Mesendoderm (in vitro differentiated cells): ENCODE measurements at regions not wholly inside any gene's neighbourhood (a gene's known extent, or its start where the extent isn't known, plus 50 kb on each side); places are given as distances from the start of the nearest gene placed in this dataset.

Experiments
- DNase-seq: peaks from one replicate; pipeline ENCODE4 v3.0.0; 2013
- H2AK5ac ChIP-seq: 2 replicates; pipeline ENCODE4 v1.6.1; 2013; ENCODE audit warnings: low read length, inconsistent platforms
- H2BK120ac ChIP-seq: 2 replicates; pipeline ENCODE4 v1.6.1; 2013; ENCODE audit warnings: low read depth, mild to moderate bottlenecking, low read length, moderate library complexity, mixed read lengths
- H2BK15ac ChIP-seq: replicated peaks from 2 replicates; pipeline ENCODE4 v1.6.1; 2013; ENCODE audit warnings: low read depth, mild to moderate bottlenecking, moderate library complexity
- H2BK5ac ChIP-seq: 2 replicates; pipeline ENCODE4 v1.6.1; 2013; ENCODE audit warnings: low read length, inconsistent platforms
- H3K18ac ChIP-seq: 2 replicates; pipeline ENCODE4 v1.6.1; 2013; ENCODE audit warnings: mild to moderate bottlenecking, low read length, mixed read lengths
- H3K23ac ChIP-seq: one replicate; pipeline ENCODE4 v1.6.1; 2013; ENCODE audit warnings: low read length
- H3K27ac ChIP-seq: 2 replicates; pipeline ENCODE4 v1.5.1; 2013; ENCODE audit warnings: low read depth, mild to moderate bottlenecking, inconsistent platforms, low read length, moderate library complexity
- H3K27me3 ChIP-seq: 2 replicates; pipeline ENCODE4 v1.6.1; 2013; ENCODE audit warnings: low read length, control low read depth, mild to moderate bottlenecking, inconsistent platforms; ENCODE audit not compliant: insufficient read depth, poor library complexity
- H3K36me3 ChIP-seq: 2 replicates; pipeline ENCODE4 v1.6.1; 2013; ENCODE audit warnings: low read length, inconsistent platforms; ENCODE audit not compliant: control insufficient read depth, insufficient read depth
- H3K4ac ChIP-seq: one replicate; pipeline ENCODE4 v1.6.1; 2013; ENCODE audit warnings: low read depth, mild to moderate bottlenecking, low read length, moderate library complexity
- H3K4me1 ChIP-seq: 2 replicates; pipeline ENCODE4 v1.6.1; 2013; ENCODE audit warnings: low read depth, low read length, inconsistent platforms; ENCODE audit not compliant: control insufficient read depth
- H3K4me2 ChIP-seq: 2 replicates; pipeline ENCODE4 v1.6.1; 2013; ENCODE audit warnings: low read length
- H3K4me3 ChIP-seq: 2 replicates; pipeline ENCODE4 v1.5.1; 2013; ENCODE audit warnings: mild to moderate bottlenecking, low read length
- H3K56ac ChIP-seq: one replicate; pipeline ENCODE4 v1.6.1; 2013; ENCODE audit warnings: low read length
- H3K79me1 ChIP-seq: 2 replicates; pipeline ENCODE4 v1.6.1; 2013; ENCODE audit warnings: low read length, inconsistent platforms
- H3K79me2 ChIP-seq: 2 replicates; pipeline ENCODE4 v1.6.1; 2013; ENCODE audit warnings: mild to moderate bottlenecking, low read length; ENCODE audit not compliant: control insufficient read depth, insufficient read depth
- H3K9ac ChIP-seq: 2 replicates; pipeline ENCODE4 v1.6.1; 2013; ENCODE audit warnings: low read length, inconsistent platforms
- H4K5ac ChIP-seq: one replicate; pipeline ENCODE4 v1.6.1; 2013; ENCODE audit warnings: low read length
- H4K8ac ChIP-seq: one replicate; pipeline ENCODE4 v1.6.1; 2013; ENCODE audit warnings: low read depth, mild to moderate bottlenecking, control low read depth, low read length, moderate library complexity
- WGBS: extraction: QIAGEN DNeasy Blood & Tissue Kit; methylation state at CpG from one replicate; pipeline ENCODE4 v1.1.7; 2013; ENCODE audit warnings: low lambda C conversion rate, missing lambda C conversion rate; ENCODE audit not compliant: insufficient coverage; ENCODE audit errors: extremely low coverage; 5-methylcytosine and 5-hydroxymethylcytosine counted together

- no peak overlapping the region for H2BK15ac ChIP-seq
- DNase-seq = no peak
- H2BK120ac ChIP-seq = no peak overlapping the region
- H3K9ac ChIP-seq = no peak overlapping the region
- WGBS = no CpG with 5 or more reads among the region's 1 CpG
- no peak overlapping the region for H2BK5ac ChIP-seq
- no peak overlapping the region for H3K4me2 ChIP-seq
- H3K79me2 ChIP-seq = no peaks in the 10 kb centered on the region
- H3K4me1 ChIP-seq = no peaks in the 10 kb centered on the region
- no peak overlapping the region for H4K8ac ChIP-seq
- H3K56ac ChIP-seq = no peak overlapping the region
- H3K36me3 ChIP-seq = no peaks in the 10 kb centered on the region
- H3K27me3 ChIP-seq = no peaks in the 10 kb centered on the region
- no peak overlapping the region for H3K27ac ChIP-seq
- no peak overlapping the region for H3K4ac ChIP-seq
- no peaks in the 10 kb centered on the region for H3K79me1 ChIP-seq
- H3K18ac ChIP-seq = no peak overlapping the region
- H3K4me3 ChIP-seq = no peak overlapping the region
- H3K23ac ChIP-seq = no peak overlapping the region
- H2AK5ac ChIP-seq = no peak overlapping the region
- H4K5ac ChIP-seq = no peak overlapping the region
Measured at GRCh38 chr7:39891894-39892293, 58.2 kb upstream of the CDK13 start.

DNA sequence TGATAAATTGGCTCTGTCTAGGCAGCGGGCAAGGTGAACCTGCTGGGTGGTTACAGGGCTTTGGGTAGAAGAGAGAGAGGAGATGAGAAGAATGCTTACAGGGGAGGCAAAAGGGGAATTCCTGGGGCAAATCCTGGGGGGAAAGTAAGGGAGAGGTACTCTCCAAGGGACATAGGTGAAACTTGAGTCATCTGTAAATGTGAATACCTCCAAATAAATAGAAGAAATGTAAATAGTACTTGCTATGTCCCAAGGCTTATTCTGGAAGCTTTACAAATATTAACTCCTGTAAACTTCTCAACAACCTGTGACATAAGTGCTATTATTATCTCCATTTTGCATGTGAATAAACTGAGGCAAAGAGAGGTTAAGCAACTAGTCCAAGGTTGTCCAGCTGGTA, 57.7 kb upstream of the CDK13 start:
- H3K36me3 ChIP-seq = no peaks in the 10 kb centered on the region
- H4K8ac ChIP-seq = no peak overlapping the region
- H3K27me3 ChIP-seq = no peaks in the 10 kb centered on the region
- no peaks in the 10 kb centered on the region for H3K79me1 ChIP-seq
- H3K4me2 ChIP-seq = no peak overlapping the region
- DNase-seq = no peak
- no peak overlapping the region for H3K4me3 ChIP-seq
- no peak overlapping the region for H2BK5ac ChIP-seq
- H3K23ac ChIP-seq = no peak overlapping the region
- WGBS = no CpG with 5 or more reads among the region's 1 CpG
- no peaks in the 10 kb centered on the region for H3K4me1 ChIP-seq
- no peak overlapping the region for H2BK120ac ChIP-seq
- no peak overlapping the region for H2BK15ac ChIP-seq
- no peak overlapping the region for H4K5ac ChIP-seq
- H3K18ac ChIP-seq = no peak overlapping the region
- H2AK5ac ChIP-seq = no peak overlapping the region
- H3K9ac ChIP-seq = no peak overlapping the region
- H3K79me2 ChIP-seq = no peaks in the 10 kb centered on the region
- H3K56ac ChIP-seq = no peak overlapping the region
- H3K27ac ChIP-seq = no peak overlapping the region
- H3K4ac ChIP-seq = no peak overlapping the region

- H3K9ac ChIP-seq = no peak overlapping the region
- no peak overlapping the region for H3K27ac ChIP-seq
- H3K4ac ChIP-seq = no peak overlapping the region
- no peak overlapping the region for H2BK5ac ChIP-seq
- no peak for DNase-seq
- H2AK5ac ChIP-seq = no peak overlapping the region
- no peak overlapping the region for H3K18ac ChIP-seq
- no peak overlapping the region for H4K5ac ChIP-seq
- H3K4me2 ChIP-seq = no peak overlapping the region
- no peaks in the 10 kb centered on the region for H3K4me1 ChIP-seq
- no peaks in the 10 kb centered on the region for H3K27me3 ChIP-seq
- no peak overlapping the region for H3K4me3 ChIP-seq
- H3K36me3 ChIP-seq = no peaks in the 10 kb centered on the region
- H3K56ac ChIP-seq = no peak overlapping the region
- H2BK15ac ChIP-seq = no peak overlapping the region
- no peak overlapping the region for H2BK120ac ChIP-seq
- H3K79me1 ChIP-seq = no peaks in the 10 kb centered on the region
- H4K8ac ChIP-seq = no peak overlapping the region
- peak overlapping the region; percentile 24 for H3K23ac ChIP-seq
- no CpG with 5 or more reads among the region's 2 CpGs for whole genome bisulfite sequencing
- H3K79me2 ChIP-seq = no peaks in the 10 kb centered on the region
Measured at GRCh38 chr7:39894904-39895303, 55.2 kb upstream of the CDK13 start.

DNA sequence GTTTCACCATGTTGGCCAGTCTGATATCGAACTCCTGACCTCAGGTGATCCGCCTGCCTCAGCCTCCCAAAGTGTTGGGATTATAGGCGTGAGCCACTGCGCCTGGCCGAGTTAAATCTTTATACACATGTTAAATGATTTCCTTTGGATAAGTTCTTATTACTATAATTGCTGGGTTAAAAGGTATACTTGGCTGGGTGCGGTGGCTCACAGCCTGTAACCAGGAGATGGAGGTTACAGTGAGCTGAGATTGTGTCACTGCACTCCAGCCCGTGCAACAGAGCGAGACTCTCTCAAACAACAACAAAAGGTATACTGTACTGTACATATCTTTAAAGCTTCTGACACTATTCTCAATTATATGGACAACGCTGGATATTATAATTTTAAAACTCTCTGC, 53.2 kb upstream of the CDK13 start:
- Histone ChIP-seq H3K9ac (no peak overlapping the region), H2BK15ac (no peak overlapping the region), H3K23ac (no peak overlapping the region), H3K4me3 (no peak overlapping the region), H3K4me1 (no peaks in the 10 kb centered on the region), H3K79me1 (no peaks in the 10 kb centered on the region), H2BK5ac (no peak overlapping the region), H4K8ac (no peak overlapping the region), H3K27me3 (no peaks in the 10 kb centered on the region), H3K4me2 (no peak overlapping the region), H4K5ac (no peak overlapping the region), H2AK5ac (no peak overlapping the region), H3K79me2 (no peaks in the 10 kb centered on the region), H3K56ac (no peak overlapping the region), H3K4ac (no peak overlapping the region), H3K36me3 (no peaks in the 10 kb centered on the region), H2BK120ac (no peak overlapping the region), H3K27ac (no peak overlapping the region), H3K18ac (no peak overlapping the region)
- DNase-seq = no peak
- no CpG with 5 or more reads among the region's 9 CpGs for WGBS

- no peaks in the 10 kb centered on the region for H3K4me1 ChIP-seq
- H2AK5ac ChIP-seq = no peak overlapping the region
- H2BK120ac ChIP-seq = no peak overlapping the region
- no peak overlapping the region for H2BK15ac ChIP-seq
- no peaks in the 10 kb centered on the region for H3K27me3 ChIP-seq
- H3K18ac ChIP-seq = no peak overlapping the region
- H2BK5ac ChIP-seq = no peak overlapping the region
- H3K56ac ChIP-seq = no peak overlapping the region
- H3K79me2 ChIP-seq = no peaks in the 10 kb centered on the region
- H3K27ac ChIP-seq = no peak overlapping the region
- H4K5ac ChIP-seq = no peak overlapping the region
- no peak overlapping the region for H4K8ac ChIP-seq
- no peak for DNase-seq
- no peak overlapping the region for H3K4ac ChIP-seq
- WGBS = no CpG with 5 or more reads among the region's 2 CpGs
- H3K36me3 ChIP-seq = no peaks in the 10 kb centered on the region
- no peaks in the 10 kb centered on the region for H3K79me1 ChIP-seq
- H3K23ac ChIP-seq = no peak overlapping the region
- H3K9ac ChIP-seq = no peak overlapping the region
- H3K4me3 ChIP-seq = no peak overlapping the region
- H3K4me2 ChIP-seq = no peak overlapping the region
Measured at GRCh38 chr7:39898867-39899266, 51.2 kb upstream of the CDK13 start.
